ENCODE measurements at regions not wholly inside any gene's neighbourhood (a gene's known extent, or its start where the extent isn't known, plus 50 kb on each side); places are given as distances from the start of the nearest gene placed in this dataset.

DNA sequence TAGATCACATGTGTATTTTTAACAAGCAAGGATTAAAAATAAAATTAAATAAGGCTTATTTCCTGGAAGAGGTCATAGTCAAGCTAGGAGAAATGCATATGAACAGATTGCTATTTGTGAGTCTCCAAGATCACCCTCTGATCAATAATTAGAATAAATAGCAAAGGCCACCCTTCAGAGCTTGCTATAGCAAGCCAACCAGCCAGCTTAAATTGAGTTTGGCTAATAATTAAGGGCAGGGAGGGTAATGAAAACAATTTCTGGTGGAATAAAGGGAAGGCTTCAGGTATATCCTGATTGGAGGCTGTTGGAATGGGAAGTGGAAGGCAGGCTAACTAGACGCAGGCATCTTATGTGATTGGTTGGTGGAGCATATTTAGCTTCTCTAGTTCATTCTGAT is 403.5 kb downstream of the ARL4A start:
- no peak for TF ChIP-seq EZH2 (IDR thresholded peaks at IDR 0.05; ENCODE audit: insufficient read depth, poor library complexity, severe bottlenecking)
- no peak for TF ChIP-seq EZH2phosphoT487 (IDR thresholded peaks at IDR 0.05; ENCODE audit: insufficient read depth, low read depth)

All from GM23248 (cell line).